ENCODE measurements at regions not wholly inside any gene's neighbourhood (a gene's known extent, or its start where the extent isn't known, plus 50 kb on each side); places are given as distances from the start of the nearest gene placed in this dataset.
"Not testable (repeated sequence)": the region's sequence is repeated elsewhere in the genome, so short reads cannot be mapped to it uniquely, and the experiment has no call there.

GRCh38 chr15:28789401-28790114 lies 58.9 kb downstream of the GOLGA6L7 start:
- whole genome bisulfite sequencing, 2 donors: 49 to 63% methylated on average over 10 to 19 of the region's 32 CpGs
- H3K27me3 ChIP-seq; DNase-seq; H3K27ac ChIP-seq; H3K36me3 ChIP-seq (ENCODE audit: low read depth, missing control alignments); H3K9me3 ChIP-seq; H3K4me1 ChIP-seq; intact Hi-C loops (cut with DNase I; ENCODE audit: low total_unique reads): not testable (repeated sequence)
- peak overlapping the region in 1 of 2 donors; percentile 43 for H3K4me3 ChIP-seq

- intact Hi-C loops (cut with DNase I; ENCODE audit: low total_unique reads); H3K9me3 ChIP-seq; H3K27me3 ChIP-seq; H3K36me3 ChIP-seq (ENCODE audit: low read depth, missing control alignments); DNase-seq; H3K27ac ChIP-seq; H3K4me1 ChIP-seq: not testable (repeated sequence)
- WGBS, 2 donors: 3 to 5% methylated on average over 24 to 34 of the region's 78 CpGs
- H3K4me3 ChIP-seq: peak overlapping the region; percentile 29 to 59
Observed at GRCh38 chr15:28788649-28789400, 59.6 kb downstream of the GOLGA6L7 start.

GRCh38 chr15:28788176-28788575 lies 60.3 kb downstream of the GOLGA6L7 start:
- H3K27me3 ChIP-seq; H3K4me1 ChIP-seq; DNase-seq; H3K36me3 ChIP-seq (ENCODE audit: low read depth, missing control alignments); intact Hi-C loops (cut with DNase I; ENCODE audit: low total_unique reads); H3K9me3 ChIP-seq; H3K27ac ChIP-seq: not testable (repeated sequence)
- peak overlapping the region in 1 of 2 donors; percentile 59 for H3K4me3 ChIP-seq
- 0% methylated on average over 1 of the region's 1 CpG for WGBS, 2 donors

- H3K4me3 ChIP-seq: no peak overlapping the region
- H3K27me3 ChIP-seq: no peaks in the 10 kb centered on the region
- no peaks in the 10 kb centered on the region for H3K4me1 ChIP-seq
- H3K36me3 ChIP-seq (ENCODE audit: low read depth, missing control alignments): no peaks in the 10 kb centered on the region
- no peak for DNase-seq
- no peak overlapping the region for H3K27ac ChIP-seq
- H3K9me3 ChIP-seq: no peaks in the 10 kb centered on the region
- WGBS, 2 donors: 84 to 91% methylated on average over 1 of the region's 1 CpG
- intact Hi-C loops (cut with DNase I; ENCODE audit: low total_unique reads): no loop called here
- TF ChIP-seq POLR2A (IDR thresholded peaks at IDR 0.05) (no peak), CTCF (IDR thresholded peaks at IDR 0.05) (no peak)
Observed at GRCh38 chr15:28786521-28786920, 61.9 kb downstream of the GOLGA6L7 start.

GRCh38 chr15:28784347-28785163 lies 63.9 kb downstream of the GOLGA6L7 start:
- H3K27me3 ChIP-seq; DNase-seq; intact Hi-C loops (cut with DNase I; ENCODE audit: low total_unique reads); H3K9me3 ChIP-seq; H3K36me3 ChIP-seq (ENCODE audit: low read depth, missing control alignments); H3K27ac ChIP-seq; H3K4me1 ChIP-seq: not testable (repeated sequence)
- peak overlapping the region in 1 of 2 donors; percentile 38 for H3K4me3 ChIP-seq
- WGBS, 2 donors: 71 to 73% methylated on average over 38 to 39 of the region's 39 CpGs

- no peak overlapping the region for H3K27ac ChIP-seq
- WGBS, 2 donors: 72 to 77% methylated on average over 18 to 20 of the region's 20 CpGs
- H3K4me1 ChIP-seq: no peaks in the 10 kb centered on the region
- TF ChIP-seq POLR2A (IDR thresholded peaks at IDR 0.05) (no peak), CTCF (IDR thresholded peaks at IDR 0.05) (no peak)
- peak overlapping the region in 1 of 2 donors; percentile 38 for H3K4me3 ChIP-seq
- no peak for DNase-seq
- H3K27me3 ChIP-seq: no peaks in the 10 kb centered on the region
- intact Hi-C loops (cut with DNase I; ENCODE audit: low total_unique reads): no loop called here
- no peaks in the 10 kb centered on the region for H3K9me3 ChIP-seq
- H3K36me3 ChIP-seq (ENCODE audit: low read depth, missing control alignments): no peaks in the 10 kb centered on the region
Observed at GRCh38 chr15:28783873-28784272, 64.6 kb downstream of the GOLGA6L7 start.

Data from testis (tissue), 2 donors.